ENCODE measurements at regions not wholly inside any gene's neighbourhood (a gene's known extent, or its start where the extent isn't known, plus 50 kb on each side); places are given as distances from the start of the nearest gene placed in this dataset.
"Not testable (repeated sequence)": the region's sequence is repeated elsewhere in the genome, so short reads cannot be mapped to it uniquely, and the experiment has no call there.

- no peak for DNase-seq (ENCODE audit: low read depth in 2 of 3, low spot score in 2 of 3)
Measured at GRCh38 chr6:14386668-14387067, 269.1 kb downstream of the CD83 start.

GRCh38 chr6:14388371-14388770 is 270.8 kb downstream of the CD83 start:
- no peak for DNase-seq (ENCODE audit: low read depth in 2 of 3, low spot score in 2 of 3)

- not testable (repeated sequence) for DNase-seq (ENCODE audit: low read depth in 2 of 3, low spot score in 2 of 3)
Measured at GRCh38 chr6:14389776-14390175, 272.2 kb downstream of the CD83 start.

- DNase-seq (ENCODE audit: low read depth in 2 of 3, low spot score in 2 of 3): no peak
Measured at GRCh38 chr6:14390805-14391204, 273.2 kb downstream of the CD83 start.

- DNase-seq (ENCODE audit: low read depth in 2 of 3, low spot score in 2 of 3): no peak
Measured at GRCh38 chr6:14393910-14394309, 276.3 kb downstream of the CD83 start.

- no peak for DNase-seq (ENCODE audit: low read depth in 2 of 3, low spot score in 2 of 3)
Measured at GRCh38 chr6:14396392-14396791, 278.8 kb downstream of the CD83 start.

- DNase-seq (ENCODE audit: low read depth in 2 of 3, low spot score in 2 of 3): no peak
Measured at GRCh38 chr6:14396826-14397517, 279.4 kb downstream of the CD83 start.

GRCh38 chr6:14397518-14397901 is 279.9 kb downstream of the CD83 start:
- DNase-seq (ENCODE audit: low read depth in 2 of 3, low spot score in 2 of 3): no peak

- no peak for DNase-seq (ENCODE audit: low read depth in 2 of 3, low spot score in 2 of 3)
Measured at GRCh38 chr6:14398953-14399352, 281.4 kb downstream of the CD83 start.

GRCh38 chr6:14399635-14400034 is 282.1 kb downstream of the CD83 start:
- DNase-seq (ENCODE audit: low read depth in 2 of 3, low spot score in 2 of 3): no peak

GRCh38 chr6:14401246-14401645 is 283.7 kb downstream of the CD83 start:
- no peak for DNase-seq (ENCODE audit: low read depth in 2 of 3, low spot score in 2 of 3)

- no peak for DNase-seq (ENCODE audit: low read depth in 2 of 3, low spot score in 2 of 3)
Measured at GRCh38 chr6:14406614-14407331, 289.2 kb downstream of the CD83 start.

- no peak for DNase-seq (ENCODE audit: low read depth in 2 of 3, low spot score in 2 of 3)
Measured at GRCh38 chr6:14408446-14408845, 290.9 kb downstream of the CD83 start.

GRCh38 chr6:14412026-14412425 is 294.5 kb downstream of the CD83 start:
- no peak for DNase-seq (ENCODE audit: low read depth in 2 of 3, low spot score in 2 of 3)

GRCh38 chr6:14415452-14415851 is 297.9 kb downstream of the CD83 start:
- DNase-seq (ENCODE audit: low read depth in 2 of 3, low spot score in 2 of 3): no peak

- no peak for DNase-seq (ENCODE audit: low read depth in 2 of 3, low spot score in 2 of 3)
Measured at GRCh38 chr6:14417377-14417776, 299.8 kb downstream of the CD83 start.

- not testable (repeated sequence) for DNase-seq (ENCODE audit: low read depth in 2 of 3, low spot score in 2 of 3)
Measured at GRCh38 chr6:14419224-14419623, 301.7 kb downstream of the CD83 start.

- DNase-seq (ENCODE audit: low read depth in 2 of 3, low spot score in 2 of 3): no peak
Measured at GRCh38 chr6:14422061-14422460, 304.5 kb downstream of the CD83 start.

GRCh38 chr6:14422917-14423316 is 305.3 kb downstream of the CD83 start:
- DNase-seq (ENCODE audit: low read depth in 2 of 3, low spot score in 2 of 3): no peak

- DNase-seq (ENCODE audit: low read depth in 2 of 3, low spot score in 2 of 3): no peak
Measured at GRCh38 chr6:14423330-14423729, 305.8 kb downstream of the CD83 start.

- no peak for DNase-seq (ENCODE audit: low read depth in 2 of 3, low spot score in 2 of 3)
Measured at GRCh38 chr6:14423955-14424354, 306.4 kb downstream of the CD83 start.

- DNase-seq (ENCODE audit: low read depth in 2 of 3, low spot score in 2 of 3): no peak
Measured at GRCh38 chr6:14425805-14426204, 308.2 kb downstream of the CD83 start.

- no peak for DNase-seq (ENCODE audit: low read depth in 2 of 3, low spot score in 2 of 3)
Measured at GRCh38 chr6:14426281-14426680, 308.7 kb downstream of the CD83 start.
